HUES48 (cell line): ENCODE measurements at regions not wholly inside any gene's neighbourhood (a gene's known extent, or its start where the extent isn't known, plus 50 kb on each side); places are given as distances from the start of the nearest gene placed in this dataset.

Source experiments
- H3K27ac ChIP-seq: one replicate; pipeline ENCODE4 v1.7.0; 2013; ENCODE audit warnings: low read depth, low read length, inconsistent platforms
- H3K27me3 ChIP-seq: 2 replicates; pipeline ENCODE4 v1.6.1; 2013; ENCODE audit warnings: mild to moderate bottlenecking, low read length; ENCODE audit not compliant: control insufficient read depth, insufficient read depth
- H3K36me3 ChIP-seq: 2 replicates; pipeline ENCODE4 v1.6.1; 2013; ENCODE audit warnings: low read length; ENCODE audit not compliant: control insufficient read depth, insufficient read depth
- H3K4me1 ChIP-seq: 2 replicates; pipeline ENCODE4 v1.6.1; 2013; ENCODE audit warnings: mild to moderate bottlenecking, low read length; ENCODE audit not compliant: control insufficient read depth, insufficient read depth
- H3K4me3 ChIP-seq: 2 replicates; pipeline ENCODE4 v1.5.1; 2013; ENCODE audit warnings: mild to moderate bottlenecking, low read depth, low read length
- H3K9ac ChIP-seq: 2 replicates; pipeline ENCODE4 v1.6.1; 2013; ENCODE audit warnings: mild to moderate bottlenecking, low read depth, low read length, moderate library complexity
- H3K9me3 ChIP-seq: 2 replicates; pipeline ENCODE4 v1.6.1; 2013; ENCODE audit warnings: low read length; ENCODE audit not compliant: control insufficient read depth, insufficient read depth

- Histone ChIP-seq H3K9me3 (no peaks in the 10 kb centered on the region), H3K27ac (no peak overlapping the region), H3K4me3 (no peak overlapping the region), H3K9ac (no peak overlapping the region), H3K36me3 (no peaks in the 10 kb centered on the region), H3K4me1 (0 out of 2 replicates have a peak, but pooled peaks cover 5% of the 10 kb centered on the region), H3K27me3 (no peaks in the 10 kb centered on the region)
These were observed 65.6 kb downstream of the ZFP36L2 start for GRCh38 chr2:43160778-43161177.

- no peaks in the 10 kb centered on the region for H3K36me3 ChIP-seq
- 0 out of 2 replicates have a peak, but pooled peaks cover 5% of the 10 kb centered on the region for H3K4me1 ChIP-seq
- no peak overlapping the region for H3K27ac ChIP-seq
- no peaks in the 10 kb centered on the region for H3K9me3 ChIP-seq
- H3K4me3 ChIP-seq, result no peak overlapping the region
- no peaks in the 10 kb centered on the region for H3K27me3 ChIP-seq
- no peak overlapping the region for H3K9ac ChIP-seq
These were observed 66.6 kb downstream of the ZFP36L2 start for GRCh38 chr2:43159797-43160196.

- no peak overlapping the region for H3K27ac ChIP-seq
- H3K4me1 ChIP-seq, result 0 out of 2 replicates have a peak, but pooled peaks cover 5% of the 10 kb centered on the region
- no peak overlapping the region for H3K4me3 ChIP-seq
- H3K9ac ChIP-seq, result no peak overlapping the region
- H3K9me3 ChIP-seq, result no peaks in the 10 kb centered on the region
- no peaks in the 10 kb centered on the region for H3K27me3 ChIP-seq
- no peaks in the 10 kb centered on the region for H3K36me3 ChIP-seq
These were observed 68.0 kb downstream of the ZFP36L2 start for GRCh38 chr2:43158259-43158880.

- H3K4me3 ChIP-seq, result no peak overlapping the region
- H3K9ac ChIP-seq, result no peak overlapping the region
These were observed 68.7 kb downstream of the ZFP36L2 start for GRCh38 chr2:43157506-43158246.

GRCh38 chr2:43155851-43156411 is 70.5 kb downstream of the ZFP36L2 start:
- no peak overlapping the region for H3K4me3 ChIP-seq
- no peak overlapping the region for H3K27ac ChIP-seq
- peaks cover 16% of the 10 kb centered on the region for H3K4me1 ChIP-seq
- no peaks in the 10 kb centered on the region for H3K27me3 ChIP-seq
- H3K9ac ChIP-seq, result no peak overlapping the region
- H3K36me3 ChIP-seq, result no peaks in the 10 kb centered on the region
- H3K9me3 ChIP-seq, result no peaks in the 10 kb centered on the region

More at GRCh38 chr2:43157506-43158246, 68.7 kb downstream of the ZFP36L2 start:
- H3K27ac ChIP-seq, result no peak overlapping the region
- peaks cover 11% of the 10 kb centered on the region; the same call in 1 of the 2 replicates for H3K4me1 ChIP-seq
- no peaks in the 10 kb centered on the region for H3K36me3 ChIP-seq
- no peaks in the 10 kb centered on the region for H3K27me3 ChIP-seq
- no peaks in the 10 kb centered on the region for H3K9me3 ChIP-seq

- Histone ChIP-seq H3K4me3 (no peak overlapping the region), H3K36me3 (no peaks in the 10 kb centered on the region), H3K27ac (no peak overlapping the region), H3K27me3 (no peaks in the 10 kb centered on the region), H3K4me1 (peaks cover 16% of the 10 kb centered on the region), H3K9ac (no peak overlapping the region), H3K9me3 (no peaks in the 10 kb centered on the region)
These were observed 71.7 kb downstream of the ZFP36L2 start for GRCh38 chr2:43154685-43155084.

GRCh38 chr2:43152741-43153647 is 73.4 kb downstream of the ZFP36L2 start:
- Histone ChIP-seq H3K9ac (no peak overlapping the region), H3K9me3 (no peaks in the 10 kb centered on the region)

GRCh38 chr2:43152186-43152585 is 74.2 kb downstream of the ZFP36L2 start:
- Histone ChIP-seq H3K9ac (no peak overlapping the region), H3K4me3 (no peak overlapping the region), H3K4me1 (peaks cover 11% of the 10 kb centered on the region), H3K36me3 (no peaks in the 10 kb centered on the region), H3K27ac (no peak overlapping the region), H3K9me3 (no peaks in the 10 kb centered on the region), H3K27me3 (no peaks in the 10 kb centered on the region)

More at GRCh38 chr2:43152741-43153647, 73.4 kb downstream of the ZFP36L2 start:
- no peak overlapping the region for H3K4me3 ChIP-seq
- no peaks in the 10 kb centered on the region for H3K27me3 ChIP-seq
- H3K27ac ChIP-seq, result no peak overlapping the region
- no peaks in the 10 kb centered on the region for H3K36me3 ChIP-seq
- H3K4me1 ChIP-seq, result peaks cover 11% of the 10 kb centered on the region

- Histone ChIP-seq H3K27ac (no peak overlapping the region), H3K4me3 (no peak overlapping the region), H3K9me3 (no peaks in the 10 kb centered on the region), H3K4me1 (peaks cover 16% of the 10 kb centered on the region), H3K9ac (no peak overlapping the region), H3K36me3 (no peaks in the 10 kb centered on the region), H3K27me3 (no peaks in the 10 kb centered on the region)
These were observed 76.8 kb downstream of the ZFP36L2 start for GRCh38 chr2:43149482-43150107.

GRCh38 chr2:43146083-43146482 is 80.3 kb downstream of the ZFP36L2 start:
- Histone ChIP-seq H3K36me3 (no peaks in the 10 kb centered on the region), H3K9me3 (no peaks in the 10 kb centered on the region), H3K4me1 (peaks cover 5% of the 10 kb centered on the region; the same call in 1 of the 2 replicates), H3K27me3 (no peaks in the 10 kb centered on the region), H3K9ac (no peak overlapping the region), H3K27ac (peak overlapping the region; percentile 4), H3K4me3 (no peak overlapping the region)
